ENCODE measurements at regions not wholly inside any gene's neighbourhood (a gene's known extent, or its start where the extent isn't known, plus 50 kb on each side); places are given as distances from the start of the nearest gene placed in this dataset.
"Not testable (repeated sequence)": the region's sequence is repeated elsewhere in the genome, so short reads cannot be mapped to it uniquely, and the experiment has no call there.

- DNase-seq (ENCODE audit: extremely low read depth in 1 of 2, low read depth in 1 of 2): no peak
Observed at GRCh38 chr17:73835605-73836004, 191.4 kb upstream of the SDK2 start.

DNA sequence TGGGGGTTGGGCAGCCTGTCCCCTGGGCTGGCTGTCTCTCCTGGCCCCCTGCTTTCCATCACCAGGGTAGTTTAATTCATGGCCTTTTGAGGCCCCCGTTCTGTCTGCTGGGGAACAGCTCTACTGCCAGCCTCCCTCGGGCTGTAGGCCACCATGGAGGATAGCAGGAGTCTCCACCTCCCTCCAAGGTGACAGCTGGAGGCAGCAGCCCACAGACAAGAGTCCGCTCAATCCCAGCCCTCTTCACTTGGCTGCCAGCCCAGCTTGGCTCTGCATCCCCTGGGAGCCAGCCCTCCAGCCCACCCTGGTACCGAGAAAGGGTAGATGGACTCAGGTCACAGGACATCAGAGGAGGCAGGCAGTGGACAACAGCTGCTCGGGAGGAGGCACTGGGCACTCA, 194.6 kb upstream of the SDK2 start:
- DNase-seq (ENCODE audit: extremely low read depth in 1 of 2, low read depth in 1 of 2): no peak

DNA sequence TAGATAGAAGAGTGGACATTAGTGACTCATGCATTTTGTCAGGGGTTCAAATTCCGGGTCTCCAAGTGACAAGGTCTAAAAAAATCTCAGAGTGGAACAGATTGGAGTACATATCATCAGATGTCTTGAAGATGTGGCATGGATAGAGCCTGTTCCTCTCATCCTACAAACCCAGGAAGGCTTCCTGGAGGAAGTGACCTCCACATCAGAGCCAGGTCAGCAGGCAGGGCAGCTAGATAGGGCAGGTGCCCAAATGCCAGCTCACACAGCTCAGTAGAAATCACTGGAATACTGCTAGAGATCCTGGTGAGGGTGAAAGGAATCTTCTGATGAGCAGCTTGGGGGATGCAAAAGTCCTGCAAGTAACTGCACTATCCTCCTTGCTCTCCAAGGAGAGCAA, 196.6 kb upstream of the SDK2 start:
- DNase-seq (ENCODE audit: extremely low read depth in 1 of 2, low read depth in 1 of 2): no peak

GRCh38 chr17:73841431-73842060, 197.3 kb upstream of the SDK2 start:
- DNase-seq (ENCODE audit: extremely low read depth in 1 of 2, low read depth in 1 of 2): no peak

DNA sequence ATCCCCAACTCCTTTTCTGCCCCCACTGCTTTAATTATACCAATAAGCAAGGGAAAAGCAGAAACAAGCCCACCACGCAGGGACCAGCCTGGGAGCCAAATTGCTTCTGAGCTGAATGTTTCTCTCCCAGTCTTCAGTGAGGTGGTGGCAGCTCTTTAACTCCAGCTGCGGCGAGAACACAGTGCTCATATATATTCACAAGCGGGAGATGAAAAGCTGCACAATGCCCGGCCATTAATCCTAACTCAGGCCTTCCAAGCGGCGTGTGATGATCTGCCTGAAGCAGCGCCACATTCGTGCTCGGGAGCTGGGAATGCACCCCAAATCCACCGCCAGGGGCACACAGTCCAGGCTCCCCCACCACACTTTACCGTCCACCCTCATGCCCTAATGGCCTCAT, 203.7 kb upstream of the SDK2 start:
- DNase-seq (ENCODE audit: extremely low read depth in 1 of 2, low read depth in 1 of 2): no peak

DNA sequence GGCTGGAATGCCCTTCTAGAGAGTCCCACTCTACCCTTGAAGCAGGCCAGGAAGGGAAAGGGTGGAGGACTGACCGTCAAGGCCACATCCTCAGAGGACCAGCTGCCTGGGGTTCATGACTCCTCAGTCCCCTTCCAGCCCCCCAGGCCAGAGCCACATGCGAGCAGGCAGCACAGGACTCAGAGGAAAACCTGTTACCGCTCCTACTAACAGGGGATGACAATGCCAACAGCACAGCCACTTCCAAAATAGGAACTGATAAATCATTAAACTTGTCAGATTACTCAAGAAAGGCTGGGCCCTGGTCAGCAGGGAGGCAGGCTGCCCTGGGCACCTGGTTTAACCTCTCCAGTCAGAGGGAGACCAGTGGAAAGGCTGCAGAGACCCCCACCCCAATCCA, 206.2 kb upstream of the SDK2 start:
- no peak for DNase-seq (ENCODE audit: extremely low read depth in 1 of 2, low read depth in 1 of 2)

- no peak for DNase-seq (ENCODE audit: extremely low read depth in 1 of 2, low read depth in 1 of 2)
Observed at GRCh38 chr17:73851091-73851490, 206.8 kb upstream of the SDK2 start.

GRCh38 chr17:73851921-73852320, 207.7 kb upstream of the SDK2 start:
- no peak for DNase-seq (ENCODE audit: extremely low read depth in 1 of 2, low read depth in 1 of 2)

DNA sequence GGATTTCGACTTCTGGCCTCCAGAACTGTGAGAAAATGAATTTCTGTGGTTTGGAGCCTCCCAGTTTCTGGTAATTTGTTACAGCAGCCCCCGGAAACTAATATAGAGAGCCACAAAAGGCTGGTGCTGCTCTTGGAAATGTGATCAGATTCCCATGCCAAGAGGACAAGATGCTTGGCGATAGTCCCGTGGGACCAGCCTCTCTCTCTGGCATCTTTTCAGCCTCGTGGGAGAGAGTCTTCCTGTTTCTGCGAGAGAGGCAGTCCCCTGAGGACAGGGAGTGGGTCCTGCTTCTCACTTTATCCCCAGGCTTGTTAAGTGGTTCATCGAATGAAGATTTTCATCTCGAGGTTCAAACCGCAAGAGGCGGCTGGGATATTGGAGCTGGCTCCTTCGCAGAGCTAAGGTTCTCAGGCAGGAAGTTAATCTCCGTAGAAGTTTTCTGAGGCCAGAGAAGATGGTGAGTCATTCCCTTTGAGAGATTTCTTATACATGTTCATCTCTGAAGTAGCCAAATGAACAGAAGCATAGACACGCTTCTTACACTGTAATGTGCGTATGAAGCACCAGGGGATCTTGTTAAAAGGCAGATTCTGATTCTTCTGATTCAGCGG, 211.6 kb upstream of the SDK2 start:
- no peak for DNase-seq (ENCODE audit: extremely low read depth in 1 of 2, low read depth in 1 of 2)

GRCh38 chr17:73856556-73856955, 212.3 kb upstream of the SDK2 start:
- no peak for DNase-seq (ENCODE audit: extremely low read depth in 1 of 2, low read depth in 1 of 2)

- not testable (repeated sequence) for DNase-seq (ENCODE audit: extremely low read depth in 1 of 2, low read depth in 1 of 2)
Observed at GRCh38 chr17:73859439-73860008, 215.3 kb upstream of the SDK2 start.

DNA sequence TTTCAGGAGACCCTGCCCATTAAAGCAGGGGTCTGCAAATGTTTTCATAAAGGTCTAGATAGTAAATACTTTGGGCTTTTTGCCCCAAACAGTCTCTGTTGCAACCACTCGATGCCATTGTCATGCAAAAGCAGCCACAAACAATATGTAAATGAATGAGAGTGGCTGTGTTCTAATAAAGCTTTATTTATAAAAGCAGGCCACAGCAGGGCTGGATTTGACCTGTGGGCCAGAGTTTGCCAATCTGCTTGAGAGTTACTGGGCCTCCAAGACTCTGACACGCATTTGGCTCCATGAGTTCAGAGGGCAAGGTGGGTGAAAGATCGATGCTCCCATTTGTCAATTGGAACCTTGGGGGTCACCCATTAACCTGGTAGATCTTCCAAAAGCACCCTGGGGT, 217.3 kb upstream of the SDK2 start:
- no peak for DNase-seq (ENCODE audit: extremely low read depth in 1 of 2, low read depth in 1 of 2)

DNA sequence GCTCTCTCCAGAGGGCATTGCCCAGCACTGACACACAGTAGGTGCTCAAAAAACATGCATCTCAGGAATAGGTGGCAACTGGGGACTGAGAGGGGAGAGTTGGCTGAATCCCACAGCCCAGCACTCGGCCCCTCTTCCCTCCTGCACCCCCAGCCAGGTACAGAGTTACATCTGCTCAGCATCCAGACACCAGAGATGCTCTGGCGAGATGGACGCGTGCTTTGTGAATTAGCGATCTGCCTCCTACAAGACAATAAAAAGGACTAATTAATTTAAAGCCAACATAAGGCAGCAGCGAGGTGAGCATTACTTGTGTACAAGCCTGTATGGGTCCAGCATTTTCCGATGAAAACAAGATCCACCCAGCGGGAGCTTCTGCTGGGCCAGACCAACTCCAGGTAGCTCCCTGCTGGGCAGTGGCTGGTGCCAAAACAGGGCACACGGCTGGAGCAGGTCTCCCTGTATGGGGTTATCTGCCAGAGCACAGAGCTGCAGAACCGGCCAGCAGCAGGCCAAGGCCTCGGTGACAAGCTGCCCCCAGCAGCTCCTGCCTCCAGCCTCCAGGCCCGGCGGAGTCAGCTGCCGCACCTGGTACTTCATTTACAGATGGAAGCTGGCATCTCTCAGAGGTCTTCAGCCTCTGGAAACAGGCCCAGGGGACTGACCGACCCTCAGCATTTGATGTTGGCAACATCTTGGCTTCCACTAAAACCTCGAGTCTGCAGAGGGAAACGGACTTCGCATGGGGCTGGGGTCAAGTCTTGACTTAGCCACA, 219.7 kb upstream of the SDK2 start:
- DNase-seq (ENCODE audit: extremely low read depth in 1 of 2, low read depth in 1 of 2): no peak

DNA sequence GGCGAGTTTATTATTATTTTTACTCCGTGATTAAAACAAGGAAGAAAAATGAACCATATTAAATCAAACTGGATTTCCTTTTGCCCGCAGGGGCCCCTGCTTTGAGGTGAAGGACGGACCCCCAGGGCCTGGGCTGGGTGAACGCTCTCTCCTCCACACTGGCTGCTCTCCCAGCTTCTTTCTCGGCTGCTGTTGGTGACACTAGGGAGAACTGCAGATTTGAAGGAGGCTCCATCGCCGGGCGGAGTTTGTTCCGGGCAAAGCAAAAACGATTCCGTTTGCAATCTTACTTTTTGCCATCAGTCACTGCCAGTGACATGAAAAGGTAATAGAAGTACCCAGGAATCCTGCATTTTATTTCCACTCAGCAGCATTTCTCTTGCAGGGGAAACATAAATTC, 221.6 kb upstream of the SDK2 start:
- no peak for DNase-seq (ENCODE audit: extremely low read depth in 1 of 2, low read depth in 1 of 2)

- DNase-seq (ENCODE audit: extremely low read depth in 1 of 2, low read depth in 1 of 2): no peak
Observed at GRCh38 chr17:73867056-73867455, 222.8 kb upstream of the SDK2 start.

DNA sequence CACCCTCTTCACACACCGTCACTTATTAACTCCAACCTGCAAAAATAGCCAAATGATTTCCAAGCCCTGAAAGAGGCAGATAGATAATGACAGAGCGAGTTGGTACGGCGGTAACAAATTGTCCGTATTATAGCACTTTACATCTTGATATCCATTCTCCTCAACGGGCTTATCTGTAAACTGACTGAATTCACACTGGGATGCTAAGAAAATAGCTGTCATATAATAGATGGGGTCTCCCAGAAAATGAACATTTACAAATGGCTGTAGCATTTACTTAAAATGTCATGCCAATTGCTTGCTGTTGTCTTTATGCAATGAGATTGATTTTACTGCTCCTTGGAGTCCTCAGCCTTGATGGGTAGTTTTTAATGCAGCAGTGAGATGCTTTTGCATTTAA, 225.8 kb upstream of the SDK2 start:
- DNase-seq (ENCODE audit: extremely low read depth in 1 of 2, low read depth in 1 of 2): no peak

- DNase-seq (ENCODE audit: extremely low read depth in 1 of 2, low read depth in 1 of 2): no peak
Observed at GRCh38 chr17:73870473-73870872, 226.2 kb upstream of the SDK2 start.

- no peak for DNase-seq (ENCODE audit: extremely low read depth in 1 of 2, low read depth in 1 of 2)
Observed at GRCh38 chr17:73872816-73873215, 228.6 kb upstream of the SDK2 start.

GRCh38 chr17:73874008-73874720, 229.9 kb upstream of the SDK2 start:
- DNase-seq (ENCODE audit: extremely low read depth in 1 of 2, low read depth in 1 of 2): no peak

GRCh38 chr17:73875346-73875745, 231.1 kb upstream of the SDK2 start:
- DNase-seq (ENCODE audit: extremely low read depth in 1 of 2, low read depth in 1 of 2): no peak

DNA sequence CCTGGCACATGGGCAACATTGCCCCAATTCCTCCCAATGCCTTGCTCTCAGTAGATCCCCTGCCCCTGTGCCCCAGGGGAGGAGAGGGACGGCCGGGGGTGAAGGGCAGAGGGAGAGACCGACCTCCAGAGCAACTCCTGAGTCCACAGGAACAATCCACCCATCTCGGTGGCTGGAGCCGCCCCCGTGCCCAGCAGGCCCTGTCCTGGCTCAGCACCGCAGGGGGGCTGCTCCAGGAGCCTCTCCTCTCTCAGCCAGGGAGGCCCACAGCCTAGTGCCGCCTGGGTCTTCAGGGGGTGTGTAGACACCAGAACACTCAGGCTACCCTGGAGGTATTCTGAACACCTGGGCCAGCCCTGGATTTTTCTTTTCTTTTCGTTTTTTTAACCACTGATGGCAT, 233.7 kb upstream of the SDK2 start:
- no peak for DNase-seq (ENCODE audit: extremely low read depth in 1 of 2, low read depth in 1 of 2)
